ENCODE measurements at regions not wholly inside any gene's neighbourhood (a gene's known extent, or its start where the extent isn't known, plus 50 kb on each side); places are given as distances from the start of the nearest gene placed in this dataset.
"Not testable (repeated sequence)": the region's sequence is repeated elsewhere in the genome, so short reads cannot be mapped to it uniquely, and the experiment has no call there.

GRCh38 chr2:11075221-11075620 lies 80.0 kb upstream of the SLC66A3 start:
- DNase-seq = no peak

DNA sequence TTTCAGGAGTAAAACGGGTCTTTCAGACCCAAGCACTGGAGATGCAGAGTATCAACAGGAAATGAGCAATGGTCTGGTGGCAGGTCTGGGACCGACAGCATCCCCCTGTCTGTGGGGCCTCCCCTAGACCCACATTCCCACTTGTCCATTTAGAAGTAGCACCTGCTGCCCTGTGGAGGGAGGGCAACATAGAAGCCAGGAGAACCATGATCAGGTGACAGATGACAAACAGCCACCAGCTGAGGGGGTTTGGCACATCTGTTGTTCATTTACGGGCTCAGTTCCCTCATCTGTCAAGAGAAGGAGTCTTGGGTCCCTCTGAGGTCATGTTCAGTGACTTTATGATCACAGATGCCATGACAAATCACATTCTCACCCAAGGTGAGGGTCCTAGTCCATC lies 77.9 kb upstream of the SLC66A3 start:
- no peak for DNase-seq

DNA sequence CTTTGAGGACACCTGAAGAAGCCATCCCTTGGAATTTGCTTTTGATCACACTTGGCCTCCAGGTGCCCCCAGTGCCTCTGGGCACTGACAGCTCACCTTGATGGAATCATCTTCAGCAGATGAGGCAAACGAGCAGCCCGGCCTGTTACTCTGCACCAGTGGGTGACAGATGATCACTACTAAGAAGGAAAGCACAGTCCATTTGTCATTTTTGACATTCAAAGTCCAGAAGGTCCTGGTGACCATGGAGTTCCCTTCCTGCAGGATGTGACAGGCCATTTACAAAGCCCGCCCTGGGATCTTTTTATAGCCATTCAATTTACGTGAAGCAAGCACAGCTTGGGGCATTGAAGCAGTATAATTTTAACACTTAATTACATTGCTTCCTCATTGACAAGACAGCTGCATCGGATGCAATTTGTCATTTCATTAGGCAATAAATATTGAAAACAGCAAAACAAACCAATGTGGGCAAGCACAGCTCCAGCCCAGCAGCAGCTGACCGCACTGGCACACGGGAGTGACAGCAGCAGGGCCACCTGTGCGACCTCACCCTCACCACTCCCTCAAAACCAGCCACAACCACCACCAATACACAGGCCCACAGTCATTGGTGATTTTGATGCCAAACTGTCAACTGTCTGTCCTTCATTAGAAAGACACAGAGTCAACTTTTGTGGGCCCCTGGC lies 76.0 kb upstream of the SLC66A3 start:
- DNase-seq = no peak

DNA sequence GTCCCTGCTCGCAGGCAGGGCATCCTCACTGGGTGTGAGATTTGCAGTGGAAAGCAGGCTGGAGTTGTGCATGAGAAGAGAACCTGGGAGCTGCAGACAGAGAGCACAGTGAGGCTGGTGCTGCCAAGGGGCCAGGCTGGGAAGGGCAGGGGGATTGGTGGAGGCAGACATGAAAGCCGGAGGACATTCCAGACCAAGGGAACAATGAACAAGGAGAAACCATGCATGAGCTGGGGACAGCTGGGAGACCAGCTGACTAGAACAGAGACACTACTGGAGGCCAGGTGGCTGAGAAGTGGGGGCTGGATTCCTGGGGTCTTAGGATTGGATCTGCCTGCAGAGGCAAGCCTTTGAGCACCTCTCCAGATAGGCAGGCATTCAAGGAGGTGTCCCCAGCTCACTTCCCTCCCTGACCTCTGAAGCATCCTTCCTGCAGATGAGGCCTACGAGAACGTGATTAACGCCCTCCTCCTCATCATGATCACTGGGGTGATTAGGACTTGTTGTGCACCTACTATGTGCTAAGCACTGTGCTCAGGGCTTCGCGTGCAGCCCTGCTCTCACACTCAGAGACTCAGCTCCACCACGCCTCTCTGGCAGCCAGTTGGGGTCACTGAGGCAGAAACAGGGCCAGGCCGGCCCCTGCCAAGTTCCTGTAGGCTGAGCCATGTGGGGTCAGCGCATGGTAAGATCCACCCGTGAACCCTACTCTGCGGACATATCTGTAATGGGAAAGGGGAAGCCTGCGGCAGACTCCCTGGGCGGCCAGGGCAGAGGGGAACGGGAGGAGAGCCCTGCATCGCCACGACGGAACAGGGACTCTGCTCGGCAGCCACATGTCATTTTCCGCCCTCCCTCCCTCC lies 74.8 kb upstream of the SLC66A3 start:
- DNase-seq = no peak

- DNase-seq = no peak
Measured at GRCh38 chr2:11082880-11083279, 72.4 kb upstream of the SLC66A3 start.

GRCh38 chr2:11088821-11089220 lies 66.4 kb upstream of the SLC66A3 start:
- not testable (repeated sequence) for DNase-seq

- DNase-seq = no peak
Measured at GRCh38 chr2:11090187-11090586, 65.1 kb upstream of the SLC66A3 start.

- no peak for DNase-seq
Measured at GRCh38 chr2:11092701-11093335, 62.4 kb upstream of the SLC66A3 start.

- DNase-seq = no peak
Measured at GRCh38 chr2:11093467-11093866, 61.8 kb upstream of the SLC66A3 start.

- DNase-seq = no peak
Measured at GRCh38 chr2:11094021-11094810, 61.1 kb upstream of the SLC66A3 start.

- no peak for DNase-seq
Measured at GRCh38 chr2:11096591-11096990, 58.7 kb upstream of the SLC66A3 start.

GRCh38 chr2:11097038-11097720 lies 58.1 kb upstream of the SLC66A3 start:
- DNase-seq = no peak

- DNase-seq = no peak
Measured at GRCh38 chr2:11097854-11098387, 57.3 kb upstream of the SLC66A3 start.

DNA sequence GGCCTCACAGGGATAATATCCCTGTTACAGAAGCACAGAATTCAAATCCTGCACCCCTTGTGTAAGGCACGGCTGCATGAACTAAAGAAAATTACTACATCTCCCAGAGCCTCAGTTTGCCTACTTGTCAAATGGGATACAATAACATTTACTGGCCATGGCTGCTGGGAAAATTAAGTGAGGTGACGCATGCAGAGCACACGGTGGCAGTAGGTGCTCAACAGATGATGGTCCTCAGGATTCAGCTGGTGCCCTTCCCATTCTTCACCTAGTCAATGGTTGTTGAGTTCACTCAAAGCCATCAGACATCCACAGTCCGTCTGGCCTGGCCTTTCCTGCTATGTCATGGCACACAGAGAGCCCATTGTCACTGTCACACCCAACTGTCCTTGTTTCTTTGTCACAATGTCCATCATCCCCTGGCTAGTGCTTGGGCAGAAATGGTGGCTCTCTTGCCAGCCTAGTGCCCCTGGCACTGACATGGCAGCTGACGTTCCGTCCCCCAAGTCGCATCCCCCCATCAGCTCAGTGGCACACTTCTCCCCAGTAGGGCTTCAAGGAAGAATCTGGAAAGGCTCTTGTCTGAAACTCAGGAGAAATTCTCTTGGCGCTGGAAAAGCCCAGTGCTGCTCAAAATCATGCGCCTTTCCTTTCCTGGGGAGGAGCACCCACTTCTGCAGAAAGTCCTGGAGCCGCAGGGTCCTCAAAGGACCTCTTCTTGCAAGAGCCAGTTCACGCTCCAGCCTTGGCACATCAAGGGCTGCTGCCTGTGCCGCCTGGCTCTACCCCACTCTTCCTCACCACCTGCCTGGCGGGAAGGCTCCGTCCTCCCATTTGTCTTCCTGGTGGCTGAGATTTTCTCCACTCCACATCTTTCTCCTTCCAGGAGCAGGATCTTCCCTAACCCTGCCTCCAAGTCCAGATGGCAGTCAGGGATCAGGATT lies 55.9 kb upstream of the SLC66A3 start:
- DNase-seq = no peak

- no peak for DNase-seq
Measured at GRCh38 chr2:11100130-11100529, 55.1 kb upstream of the SLC66A3 start.

GRCh38 chr2:11100976-11101375 lies 54.3 kb upstream of the SLC66A3 start:
- DNase-seq = no peak

DNA sequence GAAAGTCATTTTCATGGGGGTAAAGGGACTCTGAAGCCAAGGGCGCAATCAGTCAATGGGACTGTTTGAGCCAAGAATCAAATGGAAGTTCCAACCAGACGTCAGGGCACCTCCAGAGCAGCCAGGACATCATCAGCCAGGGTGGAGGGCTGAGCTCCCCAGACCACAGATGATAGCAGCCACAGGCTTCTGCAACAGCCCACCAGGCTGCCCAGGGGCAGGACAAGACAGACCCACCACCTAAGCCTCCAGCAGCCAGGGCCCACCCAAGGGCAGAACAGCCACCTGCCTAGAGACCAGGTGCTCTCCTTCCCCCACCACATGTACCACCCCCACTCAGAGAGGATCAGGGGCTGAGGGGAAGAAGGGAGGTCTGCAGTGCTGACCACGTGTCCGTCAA lies 53.8 kb upstream of the SLC66A3 start:
- no peak for DNase-seq

DNA sequence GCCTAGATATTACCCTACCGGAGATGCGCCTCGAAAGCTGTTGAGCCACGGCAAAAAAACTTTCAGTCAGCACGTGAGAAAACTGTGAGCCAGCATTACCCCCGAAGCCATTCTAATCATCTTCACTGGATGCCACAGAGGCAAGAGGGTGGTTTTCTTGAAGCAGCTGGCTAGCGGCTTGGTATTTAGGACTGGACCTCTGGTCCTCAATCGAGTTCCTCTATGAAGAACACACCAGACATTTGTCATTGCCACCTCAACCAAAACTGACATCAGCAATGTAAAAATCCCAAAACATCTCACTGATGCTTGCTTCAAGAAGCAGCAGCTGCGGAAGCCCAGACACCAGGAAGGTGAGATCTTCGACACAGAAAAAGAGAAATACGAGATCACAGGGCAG lies 52.8 kb upstream of the SLC66A3 start:
- no peak for DNase-seq

DNA sequence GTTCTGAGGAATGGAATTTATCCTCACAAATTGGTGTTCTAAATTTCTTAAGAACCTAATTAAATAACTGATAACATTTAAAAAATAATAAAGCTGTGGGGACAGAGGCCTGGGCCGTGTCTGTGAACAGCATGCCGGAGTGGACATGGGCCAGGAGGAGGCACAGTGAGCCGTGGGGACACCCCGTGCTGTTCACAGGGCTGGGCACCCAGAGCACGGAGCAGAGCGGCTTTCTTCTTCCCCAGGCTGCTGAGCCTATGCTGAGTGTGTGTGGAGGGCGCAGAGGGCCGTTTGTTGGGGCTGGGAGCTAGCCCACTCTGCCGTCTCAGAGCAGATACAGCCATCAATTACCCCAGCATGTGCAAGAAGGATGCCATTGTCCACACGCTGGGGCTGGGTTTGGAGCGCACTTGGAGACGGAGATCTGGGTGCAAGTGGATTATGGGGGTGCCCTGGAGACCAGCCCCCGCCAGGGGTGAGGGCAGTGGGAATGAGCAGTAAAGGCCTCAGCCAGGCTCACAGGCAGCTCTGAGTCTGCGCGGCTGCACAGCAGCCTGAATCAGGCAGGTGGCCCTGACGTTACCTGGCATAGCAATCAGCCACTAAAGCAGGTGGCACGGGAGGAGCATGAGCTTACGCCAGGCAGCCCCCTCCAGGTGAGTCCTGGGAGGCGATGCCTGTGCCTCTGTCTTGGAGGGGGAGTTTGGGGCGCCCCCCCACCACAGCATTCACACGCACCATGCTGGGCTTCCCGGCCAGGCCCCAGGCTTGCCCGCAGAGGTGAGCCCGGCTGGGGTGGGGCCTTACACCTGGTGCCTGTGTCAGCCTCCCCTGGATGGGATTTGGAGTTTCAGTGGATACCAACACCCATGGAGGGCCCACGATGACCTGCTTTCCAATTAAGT lies 52.1 kb upstream of the SLC66A3 start:
- no peak for DNase-seq
